ENCODE measurements at regions not wholly inside any gene's neighbourhood (a gene's known extent, or its start where the extent isn't known, plus 50 kb on each side); places are given as distances from the start of the nearest gene placed in this dataset.
"Not testable (repeated sequence)": the region's sequence is repeated elsewhere in the genome, so short reads cannot be mapped to it uniquely, and the experiment has no call there.

DNA sequence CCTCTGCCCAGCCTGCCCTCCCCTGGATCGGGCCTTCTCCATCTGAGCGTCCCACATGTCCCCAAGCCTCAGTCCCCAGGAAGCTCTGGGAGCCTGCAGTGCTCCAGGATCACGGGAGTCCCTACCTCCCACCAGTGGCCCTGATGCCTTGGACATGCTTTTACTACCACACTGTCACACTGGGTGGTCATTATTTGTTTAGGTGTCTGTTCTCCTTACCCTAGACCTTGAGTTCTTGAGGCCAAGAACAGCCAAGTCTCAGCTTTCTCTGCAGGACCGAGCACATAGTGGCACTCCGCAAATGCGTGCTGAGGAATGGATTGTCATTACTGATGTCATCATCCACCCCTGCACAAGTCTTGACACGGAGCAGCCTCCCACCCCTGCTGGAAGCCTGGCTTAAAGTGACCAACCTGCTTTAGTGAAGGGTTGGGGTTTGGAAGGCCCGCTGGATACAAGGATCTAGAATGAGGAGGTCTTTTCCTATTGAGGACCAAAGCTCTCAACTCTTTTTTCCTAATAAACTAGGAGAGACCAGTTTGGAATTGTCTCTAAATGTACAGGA is 132.9 kb upstream of the CRHR1 start:
- no peak for DNase-seq

DNA sequence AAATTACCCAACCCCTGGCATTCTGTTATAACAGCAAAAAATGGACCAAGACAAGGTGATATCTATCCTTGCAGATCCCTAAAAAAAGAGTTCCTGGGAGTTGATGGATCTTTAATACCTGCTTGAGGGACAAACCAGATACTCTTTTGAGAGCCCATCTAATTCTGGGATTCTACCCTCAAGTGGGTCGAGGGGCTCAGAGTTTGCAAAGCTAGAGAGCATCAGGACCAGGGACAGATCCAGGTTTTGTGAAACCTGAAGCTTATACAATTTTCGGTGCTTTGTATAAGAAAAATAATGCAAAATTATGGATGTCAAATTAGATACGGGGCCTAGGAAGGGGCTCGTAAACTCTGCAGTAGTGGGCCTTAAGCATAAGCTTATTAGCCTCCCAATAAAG is 130.5 kb upstream of the CRHR1 start:
- no peak for DNase-seq

DNA sequence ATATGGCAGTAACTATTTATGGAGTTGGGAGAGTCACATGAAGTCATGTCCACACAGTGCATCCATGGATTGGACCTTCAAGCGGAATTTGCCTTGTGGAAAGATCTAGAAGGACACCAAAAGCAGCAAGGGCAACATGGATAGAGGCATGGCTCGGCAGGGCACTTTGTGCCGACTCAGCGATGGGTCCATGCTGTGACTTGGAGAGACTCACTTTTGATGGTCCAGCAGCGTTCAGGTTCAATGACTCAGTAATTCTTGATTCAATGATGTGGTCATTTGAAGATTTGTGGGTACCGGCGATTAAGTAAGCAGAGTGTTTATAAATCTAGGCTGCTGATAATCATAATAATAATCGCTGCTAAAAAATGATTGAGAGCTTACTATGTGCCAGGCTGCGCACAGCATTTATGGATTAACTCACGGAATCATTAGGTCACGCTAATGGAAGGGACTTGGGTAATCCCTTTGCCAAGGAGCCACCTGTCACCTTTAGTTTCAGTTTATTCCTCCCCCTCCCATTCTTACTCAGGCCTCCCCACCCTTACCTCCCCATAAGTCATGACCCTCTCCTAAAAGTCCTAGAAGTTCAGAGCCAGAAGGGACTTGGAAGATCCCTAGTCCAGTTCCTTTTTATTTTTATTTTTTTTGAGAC is 127.5 kb upstream of the CRHR1 start:
- no peak for DNase-seq

DNA sequence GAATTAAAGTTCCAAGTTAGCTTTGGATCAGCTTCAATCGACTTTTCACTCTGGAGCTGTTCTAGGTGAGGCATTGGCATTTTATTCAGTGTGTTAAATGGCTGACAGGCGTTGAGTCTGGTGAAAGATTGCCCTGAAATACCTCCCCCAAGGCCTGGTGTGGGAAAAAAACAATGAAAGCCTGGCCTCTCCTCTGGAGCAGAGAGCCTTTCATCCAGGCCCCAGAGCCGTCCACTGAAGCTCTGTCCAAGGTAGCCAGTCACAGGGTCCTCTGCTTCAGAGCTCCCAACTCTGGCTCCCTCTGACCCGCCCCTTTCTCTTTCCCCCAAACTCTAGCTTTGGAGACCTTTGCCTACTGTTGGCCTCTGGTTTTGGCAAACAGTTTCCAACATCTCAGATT is 123.6 kb upstream of the CRHR1 start:
- DNase-seq: no peak

DNA sequence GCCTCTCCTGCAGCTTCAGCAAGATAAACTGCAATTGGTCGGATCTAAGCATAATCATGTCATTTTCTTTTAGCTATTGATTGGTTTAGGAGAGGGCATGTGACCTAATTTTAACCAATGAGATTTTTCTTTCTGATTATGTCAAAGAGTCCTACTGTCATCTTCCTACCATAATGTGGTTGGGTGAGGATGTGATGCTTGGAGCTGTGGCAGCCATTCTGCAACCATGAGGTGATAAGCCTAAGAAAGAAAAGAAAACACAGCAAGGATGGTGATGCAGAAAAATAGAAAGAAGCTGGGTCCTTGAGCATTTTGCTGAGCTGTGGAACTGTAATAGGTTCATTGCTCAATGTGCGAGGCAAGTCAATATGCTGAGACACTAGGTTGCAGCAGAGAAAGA is 121.7 kb upstream of the CRHR1 start:
- no peak for DNase-seq

DNA sequence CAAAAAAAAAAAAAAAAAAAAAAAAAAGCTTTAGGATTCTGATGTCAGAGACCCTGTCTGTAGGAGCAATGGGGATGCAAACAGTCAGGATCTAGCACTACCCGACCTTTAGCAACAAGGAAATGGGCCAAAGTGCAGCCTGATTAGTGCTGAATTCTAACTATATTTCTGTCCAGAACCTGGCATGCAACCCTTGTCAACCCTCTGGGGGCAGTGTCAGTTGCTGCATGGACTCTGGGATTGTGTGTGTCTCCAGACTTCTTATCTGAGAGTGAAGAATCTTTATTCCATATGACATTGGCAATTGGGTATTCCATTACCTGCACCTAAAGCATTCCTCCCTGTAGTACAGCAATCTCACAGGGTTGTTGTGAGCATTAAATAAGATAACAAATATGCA is 120.3 kb upstream of the CRHR1 start:
- no peak for DNase-seq

DNA sequence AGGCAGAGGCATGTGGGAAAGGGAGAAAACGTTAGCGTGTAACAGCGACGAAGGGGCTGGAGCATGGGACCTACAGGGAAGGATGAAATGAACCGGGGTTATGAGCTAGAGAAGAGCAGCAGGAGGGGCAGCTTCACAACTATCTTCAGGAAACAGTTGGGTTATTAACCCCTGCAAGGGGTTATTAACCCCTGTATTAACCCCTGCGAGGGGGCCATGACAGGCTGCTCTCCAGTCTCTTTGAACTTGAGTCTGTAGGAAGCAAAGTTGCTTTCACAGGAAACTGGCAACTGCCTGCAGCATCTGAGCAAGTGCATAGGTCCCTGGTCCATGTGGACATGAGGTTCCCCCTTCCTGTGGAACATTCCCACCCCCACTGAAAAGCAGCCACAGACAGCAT is 119.2 kb upstream of the CRHR1 start:
- no peak for DNase-seq

DNA sequence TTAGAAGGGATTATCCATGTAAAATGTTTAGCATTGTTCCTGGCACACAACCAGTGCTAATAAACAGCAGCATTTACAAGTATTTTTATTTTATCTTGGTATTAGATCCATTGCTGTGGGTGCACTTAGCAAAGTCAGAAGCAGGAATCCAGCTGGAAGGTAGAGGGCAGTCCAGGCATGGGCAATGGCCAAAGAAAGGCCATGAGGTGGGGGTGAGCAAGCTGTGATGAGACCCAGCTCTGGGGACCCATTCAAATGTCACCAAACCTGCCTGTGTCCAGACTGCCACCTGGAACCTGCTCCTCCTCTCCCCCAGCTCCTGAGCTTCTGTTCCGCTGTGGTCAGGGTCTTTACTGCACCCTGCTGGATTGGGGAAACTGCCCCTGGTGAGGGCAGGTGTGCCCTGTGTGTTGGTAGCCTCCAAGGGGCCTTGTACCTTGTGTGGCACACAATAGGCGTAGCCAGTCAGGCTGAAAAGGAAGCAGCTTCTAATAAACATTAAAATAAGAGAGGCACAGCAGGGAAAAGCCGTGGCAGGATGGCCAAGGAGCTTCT is 118.0 kb upstream of the CRHR1 start:
- no peak for DNase-seq

DNA sequence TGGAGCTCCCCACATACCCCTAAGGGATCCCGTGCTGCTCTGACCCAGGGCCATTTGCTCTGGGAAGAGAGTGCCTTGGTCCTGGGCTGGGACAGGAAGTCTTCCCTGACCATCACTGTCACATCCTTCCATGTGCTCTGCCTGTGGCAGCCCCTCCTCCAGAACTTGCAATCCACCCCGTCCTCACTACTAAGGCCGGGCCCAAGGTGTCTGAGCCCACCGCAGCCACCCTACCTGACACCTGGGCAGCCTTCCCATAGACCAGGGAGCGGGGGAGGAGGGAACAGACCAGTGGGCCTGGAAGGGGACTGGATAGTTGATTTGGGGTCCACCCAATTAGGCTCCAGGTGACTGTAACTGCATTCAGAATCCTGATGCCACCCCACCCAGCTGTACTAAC is 117.5 kb upstream of the CRHR1 start:
- no peak for DNase-seq

DNA sequence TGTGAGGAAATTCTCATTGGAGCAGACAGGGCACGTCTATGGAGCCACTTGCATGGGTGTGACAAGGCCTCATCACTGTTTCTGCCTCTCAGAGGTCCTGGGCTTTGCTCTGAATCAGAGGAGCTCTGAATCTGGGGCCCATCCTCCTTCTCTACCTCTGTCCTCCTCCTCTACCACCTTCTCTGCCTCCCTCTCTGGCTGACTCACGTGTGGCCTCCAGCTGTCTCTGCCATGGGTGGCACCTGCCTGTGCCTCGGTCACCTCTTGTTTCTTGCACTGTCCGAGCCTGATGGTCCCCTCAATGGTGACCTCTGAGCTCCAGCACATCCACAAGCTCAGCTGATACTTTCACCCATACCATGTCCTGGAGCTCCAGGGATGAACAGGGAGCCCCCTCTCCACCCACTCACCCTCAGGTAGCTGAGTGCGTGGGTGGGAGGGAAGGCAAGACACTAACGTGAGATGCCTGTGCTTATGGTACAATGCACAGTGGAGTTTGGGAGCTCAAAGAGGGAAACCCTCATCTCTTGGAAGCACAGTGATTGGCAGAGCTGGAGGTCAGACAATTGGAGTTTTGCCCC is 116.4 kb upstream of the CRHR1 start:
- DNase-seq: no peak

DNA sequence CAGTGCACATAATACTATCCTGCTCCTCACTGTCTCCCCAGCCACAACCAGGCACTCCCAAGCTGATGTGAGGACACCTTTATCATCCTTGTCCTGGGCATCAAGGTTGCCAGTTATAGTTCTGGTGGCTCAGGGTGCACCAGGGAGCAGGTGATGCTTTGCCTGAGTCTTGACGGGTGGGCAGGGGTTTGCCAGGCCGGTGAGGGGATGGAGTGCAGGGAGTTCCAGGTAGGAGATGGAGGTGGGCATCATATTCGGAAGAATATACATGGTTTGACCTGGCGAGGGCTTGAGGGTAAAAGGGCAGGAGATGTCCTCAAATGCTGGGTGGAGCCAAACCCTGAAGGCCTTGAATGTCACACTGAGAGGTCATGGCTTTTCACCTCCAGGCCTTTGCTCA is 115.8 kb upstream of the CRHR1 start:
- DNase-seq: no peak

DNA sequence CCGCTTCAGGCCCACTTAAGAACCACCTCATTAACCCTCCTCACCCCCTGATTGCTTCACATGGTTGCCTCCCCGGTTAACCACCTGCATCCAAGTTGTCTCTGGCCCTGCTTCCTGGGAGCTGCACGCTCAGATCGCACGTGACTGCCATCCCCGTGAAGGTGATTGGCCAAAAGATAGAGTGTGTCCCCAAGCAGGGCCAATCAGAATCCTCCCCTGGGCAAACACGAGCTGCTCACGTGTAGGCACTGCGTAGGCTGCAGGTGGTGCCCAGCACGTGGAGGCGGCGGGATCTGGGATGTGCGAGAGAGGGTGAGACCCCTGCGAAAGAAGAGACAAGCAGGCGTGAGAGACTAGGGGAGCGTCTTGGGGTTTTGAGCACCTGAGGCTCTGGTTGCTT is 111.8 kb upstream of the CRHR1 start:
- no peak for DNase-seq

DNA sequence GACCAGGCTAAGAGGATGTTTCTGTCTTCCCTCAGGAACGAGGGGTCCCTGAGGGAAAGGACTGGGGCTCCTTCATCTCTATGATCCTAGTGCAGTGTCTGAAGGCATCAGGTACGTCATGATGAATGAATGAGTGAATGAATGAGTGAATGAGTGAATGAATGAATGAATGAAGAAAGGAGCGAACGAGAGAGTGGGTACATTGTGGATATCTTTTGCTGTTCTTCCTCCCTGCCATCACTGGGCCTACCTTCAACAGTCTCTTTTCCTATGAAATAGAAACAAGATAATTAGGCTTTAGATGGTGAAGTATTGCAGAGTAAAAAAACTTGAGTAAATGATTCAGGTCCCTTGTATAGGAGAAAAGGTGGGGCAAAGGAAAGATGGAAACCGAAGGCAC is 111.3 kb upstream of the CRHR1 start:
- DNase-seq: no peak

DNA sequence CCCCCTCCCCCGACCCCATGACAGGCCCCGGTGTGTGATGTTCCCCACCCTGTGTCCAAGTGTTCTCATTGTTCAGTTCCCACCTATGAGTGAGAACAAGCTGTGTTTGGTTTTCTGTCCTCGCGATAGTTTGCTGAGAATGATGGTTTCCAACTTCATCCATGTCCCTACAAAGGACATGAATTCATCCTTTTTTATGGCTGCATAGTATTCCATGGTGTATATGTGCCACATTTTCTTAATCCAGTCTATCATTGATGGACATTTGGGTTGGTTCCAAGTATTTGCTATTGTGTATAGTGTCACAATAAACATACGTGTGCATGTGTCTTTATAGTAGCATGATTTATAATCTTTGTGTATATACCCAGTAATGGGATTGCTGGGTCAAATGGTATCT is 110.4 kb upstream of the CRHR1 start:
- DNase-seq: not testable (repeated sequence)

DNA sequence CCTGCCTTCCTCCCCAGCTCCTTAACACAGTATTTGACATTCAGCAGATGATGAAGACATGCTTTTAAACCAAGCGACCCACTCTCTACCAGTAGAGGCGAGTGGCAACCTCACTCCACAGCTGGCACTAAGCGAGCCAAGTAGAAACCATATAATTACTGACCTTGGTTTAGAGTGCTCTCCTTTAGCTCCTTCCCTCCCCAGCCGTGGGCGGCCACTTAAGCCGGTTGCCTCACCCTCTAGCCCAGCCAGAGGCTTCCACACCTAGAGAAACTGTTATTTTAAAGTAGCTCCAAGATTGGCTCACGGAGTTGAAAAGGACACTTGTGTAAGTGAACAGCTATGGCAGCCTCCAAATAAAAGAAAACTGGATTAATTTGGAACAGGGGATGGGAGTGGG is 109.1 kb upstream of the CRHR1 start:
- DNase-seq: no peak

DNA sequence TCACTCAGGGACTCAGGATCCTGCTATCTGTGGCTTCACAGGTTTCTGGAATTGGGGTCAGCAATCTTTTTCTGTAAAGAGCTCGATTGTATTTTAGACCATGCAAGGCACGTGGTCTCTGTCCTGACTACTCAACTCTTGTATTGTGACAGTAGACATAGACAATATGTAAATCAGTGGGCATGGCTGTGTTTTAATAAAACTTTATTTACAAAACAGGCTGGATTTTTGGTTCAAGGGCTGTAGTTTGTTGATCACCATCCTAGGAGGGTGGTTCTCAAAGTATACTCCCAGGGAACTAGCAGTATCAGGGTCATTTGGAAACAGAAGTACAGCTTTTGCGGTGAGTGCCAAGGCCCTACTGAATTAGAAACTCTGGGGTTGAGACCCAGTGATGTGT is 108.2 kb upstream of the CRHR1 start:
- DNase-seq: no peak

DNA sequence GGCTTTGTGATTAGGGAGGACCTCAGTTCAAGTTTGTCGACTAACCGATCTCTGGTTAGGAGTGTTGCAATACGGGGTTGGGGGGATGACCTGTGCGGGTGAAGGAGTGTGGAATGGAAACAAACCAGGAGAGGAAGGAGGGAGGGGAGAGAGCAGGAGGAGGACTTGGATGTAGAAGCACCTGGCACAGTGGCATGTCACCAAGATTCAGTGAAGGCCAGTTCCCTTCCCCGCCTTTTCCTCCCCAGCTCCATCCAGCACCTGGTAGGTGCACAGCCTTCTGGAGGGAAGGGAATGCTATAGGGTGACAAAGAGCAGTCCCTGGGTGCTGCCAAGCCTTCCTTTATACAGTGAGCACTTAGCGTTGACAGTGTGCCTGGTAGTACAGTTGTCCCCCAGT is 107.4 kb upstream of the CRHR1 start:
- DNase-seq: no peak

DNA sequence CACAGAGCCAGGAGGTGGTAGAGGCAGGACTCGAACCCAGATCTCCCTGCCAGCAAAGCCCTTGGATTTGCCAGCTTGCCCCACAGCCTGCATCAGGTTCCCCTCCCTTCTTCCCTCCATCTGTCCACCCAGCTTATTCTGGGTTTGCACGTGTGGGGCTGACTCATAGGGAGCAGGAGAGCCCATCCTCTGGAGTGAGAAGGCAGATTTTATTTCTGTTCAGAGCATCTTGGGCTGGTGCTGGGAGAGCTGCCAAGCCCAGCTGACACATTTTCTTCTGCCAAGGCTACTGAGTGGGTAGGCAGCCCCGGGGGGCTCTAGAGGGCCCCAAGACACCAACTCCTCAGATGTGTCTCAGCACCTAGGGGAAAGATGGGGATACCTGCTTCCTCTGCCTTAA is 106.3 kb upstream of the CRHR1 start:
- DNase-seq: no peak

DNA sequence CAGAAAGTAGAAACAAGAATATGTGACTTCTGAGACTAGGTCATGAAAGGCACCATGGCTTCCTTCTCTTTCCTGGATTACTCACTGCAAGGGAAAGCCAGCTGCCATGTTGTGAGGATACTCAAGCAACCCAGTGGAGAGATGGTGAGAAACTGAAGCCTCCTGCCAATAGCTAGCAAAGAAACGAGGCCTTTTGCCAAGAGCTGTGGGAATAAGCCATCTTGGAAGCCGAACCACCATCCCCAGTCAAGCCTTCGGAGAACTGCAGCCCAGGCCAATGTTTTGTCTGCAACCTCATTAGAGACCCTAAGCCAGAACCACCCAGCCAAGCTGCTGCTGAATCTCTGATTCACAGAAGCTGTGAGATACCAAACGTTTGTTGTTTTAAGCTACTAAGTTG is 104.7 kb upstream of the CRHR1 start:
- no peak for DNase-seq

DNA sequence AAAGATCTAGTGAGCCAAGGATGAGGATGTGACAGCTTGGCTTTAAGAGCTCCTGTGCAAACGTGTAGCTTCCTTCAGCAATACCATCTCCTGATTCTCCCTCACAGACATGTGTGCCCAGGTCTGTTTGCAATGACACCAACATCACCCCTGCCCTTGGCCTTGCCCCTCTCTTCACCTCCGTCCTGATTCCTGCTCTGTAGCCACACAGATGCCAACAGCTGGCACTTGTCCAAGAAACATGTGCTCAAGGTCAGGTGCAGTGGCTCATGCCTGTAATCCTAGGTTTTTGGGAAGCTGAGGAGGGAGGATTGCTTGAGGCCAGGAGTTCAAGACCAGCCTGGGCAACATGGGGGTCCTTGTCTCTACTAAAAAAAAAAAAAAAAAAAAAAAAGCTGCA is 103.8 kb upstream of the CRHR1 start:
- no peak for DNase-seq

DNA sequence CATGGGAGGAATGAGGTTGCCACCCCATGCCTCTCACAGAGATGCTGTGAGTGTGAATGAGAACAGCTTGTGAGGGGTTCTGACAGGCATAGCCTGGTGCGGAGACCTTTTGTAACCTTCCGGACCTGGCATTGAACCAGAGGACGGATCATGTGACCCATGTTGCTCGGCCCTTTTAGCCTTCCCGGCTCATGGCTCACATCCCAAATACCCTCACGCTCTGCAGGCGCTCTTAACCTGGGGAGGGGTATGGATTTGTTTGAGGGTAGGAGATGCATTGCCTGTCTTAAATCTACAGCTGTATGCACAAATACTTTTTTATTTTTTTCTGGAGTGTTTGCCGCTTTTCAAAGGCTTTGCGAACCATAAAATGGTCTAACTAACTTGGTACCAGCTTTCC is 102.4 kb upstream of the CRHR1 start:
- DNase-seq: no peak

DNA sequence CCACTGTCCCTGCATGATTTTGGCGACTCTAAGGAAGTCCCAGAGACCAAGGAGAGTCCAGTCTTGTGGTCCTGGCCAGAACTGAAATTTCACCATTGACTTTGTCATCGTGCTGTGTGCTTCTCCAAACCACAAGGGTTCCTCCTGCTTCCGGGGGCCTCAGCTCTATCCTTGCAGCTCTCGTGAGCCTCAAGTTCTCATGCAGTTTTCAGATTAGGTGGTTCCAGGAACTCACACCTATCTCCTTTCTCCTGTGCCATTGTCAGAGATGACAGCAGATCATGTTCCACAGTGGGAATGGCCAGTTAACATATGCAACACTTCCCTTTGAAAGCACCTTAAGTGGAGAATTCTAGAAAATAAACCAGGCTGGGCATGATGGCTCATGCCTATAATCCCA is 97.9 kb upstream of the CRHR1 start:
- no peak for DNase-seq

DNA sequence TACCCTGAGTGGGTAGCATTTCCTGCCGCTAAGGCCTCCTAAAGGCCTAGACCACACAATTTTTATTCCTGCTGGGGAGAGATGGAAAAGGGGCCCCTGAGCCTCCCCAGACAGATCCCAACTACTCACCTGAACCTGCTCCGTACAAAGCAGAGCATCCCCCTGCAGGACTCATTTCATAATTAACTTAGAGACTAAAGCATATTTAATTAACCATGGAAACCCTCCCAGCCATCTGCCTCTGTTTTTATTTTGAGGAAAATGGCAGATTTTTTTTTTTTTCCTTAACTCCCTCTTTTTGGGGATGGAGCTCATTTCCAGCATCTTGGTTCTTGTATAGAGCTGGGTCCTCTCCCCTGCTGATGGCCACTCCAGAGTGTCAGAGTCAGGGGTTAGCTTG is 96.5 kb upstream of the CRHR1 start:
- no peak for DNase-seq

DNA sequence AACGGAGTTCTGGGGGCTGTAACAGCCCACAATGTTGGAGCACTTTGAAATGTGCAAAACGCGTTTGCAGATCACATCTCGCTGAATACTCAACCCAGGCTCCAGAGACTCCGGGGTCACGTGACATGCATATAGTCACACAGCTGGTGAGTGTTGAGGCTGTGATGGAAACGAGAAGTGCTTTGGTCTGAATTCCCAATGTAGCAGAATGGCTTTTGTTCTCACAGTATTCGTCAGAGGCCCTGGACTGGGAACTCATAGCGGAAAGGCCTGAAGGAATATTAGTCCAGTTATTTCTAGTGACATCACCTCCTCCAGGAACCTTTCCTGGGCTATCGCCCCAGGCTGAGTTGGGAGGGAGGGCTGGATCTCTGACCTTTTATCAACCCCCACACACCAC is 95.8 kb upstream of the CRHR1 start:
- DNase-seq: no peak

DNA sequence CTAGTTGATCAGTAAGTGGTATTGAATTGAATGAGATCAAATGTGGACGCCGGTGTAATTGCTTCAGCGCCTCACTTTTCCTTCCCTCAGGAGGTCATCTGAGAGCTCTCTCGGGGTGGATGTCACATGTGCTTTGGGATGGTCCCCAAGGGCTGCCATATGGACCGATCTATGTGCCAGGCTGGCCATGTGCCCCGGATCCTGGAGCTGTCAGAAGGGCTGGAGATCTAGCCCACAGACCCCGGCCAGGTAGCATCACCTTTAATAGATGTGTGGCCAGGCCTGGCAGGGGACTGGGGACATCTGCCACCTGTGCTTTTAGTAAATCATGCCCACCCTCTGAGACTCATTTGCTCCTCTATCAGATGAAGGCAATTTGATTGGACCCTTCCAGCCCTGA is 95.3 kb upstream of the CRHR1 start:
- DNase-seq: no peak
